ENCODE measurements at regions not wholly inside any gene's neighbourhood (a gene's known extent, or its start where the extent isn't known, plus 50 kb on each side); places are given as distances from the start of the nearest gene placed in this dataset.

DNA sequence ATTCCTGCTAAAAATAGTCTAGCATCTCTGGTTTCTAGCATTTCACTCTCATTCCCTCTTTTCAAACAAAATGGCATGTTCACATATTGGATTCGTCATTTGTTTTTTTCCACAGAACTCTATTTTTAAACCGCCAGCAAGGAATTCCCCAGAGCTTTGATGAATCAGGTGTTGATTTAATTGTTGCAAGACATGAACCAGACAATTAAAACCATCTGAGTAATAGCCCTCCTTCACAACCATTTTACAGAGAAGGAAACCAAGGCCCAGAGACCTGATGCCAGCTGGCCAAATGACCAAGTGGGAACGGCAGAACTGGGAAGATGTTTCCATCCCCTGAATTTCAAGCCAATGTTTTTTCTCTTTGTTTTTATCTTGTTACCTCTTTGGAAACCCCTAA, 167.0 kb downstream of the CAAP1 start:
- TF ChIP-seq, protein P1, sequence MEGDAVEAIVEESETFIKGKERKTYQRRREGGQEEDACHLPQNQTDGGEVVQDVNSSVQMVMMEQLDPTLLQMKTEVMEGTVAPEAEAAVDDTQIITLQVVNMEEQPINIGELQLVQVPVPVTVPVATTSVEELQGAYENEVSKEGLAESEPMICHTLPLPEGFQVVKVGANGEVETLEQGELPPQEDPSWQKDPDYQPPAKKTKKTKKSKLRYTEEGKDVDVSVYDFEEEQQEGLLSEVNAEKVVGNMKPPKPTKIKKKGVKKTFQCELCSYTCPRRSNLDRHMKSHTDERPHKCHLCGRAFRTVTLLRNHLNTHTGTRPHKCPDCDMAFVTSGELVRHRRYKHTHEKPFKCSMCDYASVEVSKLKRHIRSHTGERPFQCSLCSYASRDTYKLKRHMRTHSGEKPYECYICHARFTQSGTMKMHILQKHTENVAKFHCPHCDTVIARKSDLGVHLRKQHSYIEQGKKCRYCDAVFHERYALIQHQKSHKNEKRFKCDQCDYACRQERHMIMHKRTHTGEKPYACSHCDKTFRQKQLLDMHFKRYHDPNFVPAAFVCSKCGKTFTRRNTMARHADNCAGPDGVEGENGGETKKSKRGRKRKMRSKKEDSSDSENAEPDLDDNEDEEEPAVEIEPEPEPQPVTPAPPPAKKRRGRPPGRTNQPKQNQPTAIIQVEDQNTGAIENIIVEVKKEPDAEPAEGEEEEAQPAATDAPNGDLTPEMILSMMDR (IDR thresholded peaks at IDR 0.05) = no peak
- no peak for TF ChIP-seq POLR2A (IDR thresholded peaks at IDR 0.05)
